HCT116 (cell line): ENCODE measurements at regions not wholly inside any gene's neighbourhood (a gene's known extent, or its start where the extent isn't known, plus 50 kb on each side); places are given as distances from the start of the nearest gene placed in this dataset.

Experiments used
- ATAC-seq: fragments of 200-7000 bp; cut with Tn5 transposase; 2 replicates; pipeline ENCODE4 v1.9.1; 2020; ENCODE audit warnings: mild to moderate bottlenecking, moderate library complexity
- BruUV-seq: library from RNA; stranded (reverse); fragments of 400-500 nt; replicated peaks from 2 replicates; lab custom pipeline; 2021; lab: Mats Ljungman, UMichigan
- CTCF ChIA-PET: fragments of 300-600 bp; sonication (Branson Sonifier 250); formaldehyde crosslinking; loops from one replicate; lab custom pipeline; 2021; ENCODE audit warnings: antibody characterized with exemption; lab: Charles Lee
- POLR2A ChIA-PET: fragments of 300-600, 350-600 bp; sonication (Branson Sonifier 250); formaldehyde crosslinking; loops from one replicate; lab custom pipeline; 2021; ENCODE audit warnings: antibody characterized with exemption; lab: Charles Lee
- RAD21 ChIA-PET, 2 experiments: fragments of 300-600 bp; sonication (Branson Sonifier 250); formaldehyde crosslinking; loops; one replicate each; lab custom pipeline; 2023; ENCODE audit warnings: low total read pairs in 2 of 2; ENCODE audit not compliant: uncharacterized antibody in 2 of 2, unreplicated experiment in 2 of 2, low non-redundant PET in 1 of 2; lab: Charles Lee
- DNase-seq: peaks from one replicate; pipeline ENCODE4 v3.0.0-alpha.2; 2010; ENCODE audit warnings: low read depth, low spot score
- H2AFZ ChIP-seq: fragments of 200-600 bp; shearing (Covaris generic), sonication (generic); 2 replicates; pipeline ENCODE4 v1.6.1; 2017; ENCODE audit warnings: low read depth, mixed run types, mixed read lengths, antibody characterized with exemption, low read length; ENCODE audit not compliant: poor library complexity, severe bottlenecking
- H3K27ac ChIP-seq: 2 replicates; pipeline ENCODE4 v1.5.1; 2012; ENCODE audit warnings: low read depth, low read length
- H3K27me3 ChIP-seq: fragments of 200-600 bp; sonication (generic); 2 replicates; pipeline ENCODE4 v1.6.1; 2016; ENCODE audit warnings: mixed run types, low read length, mixed read lengths; ENCODE audit not compliant: insufficient read depth
- H3K36me3 ChIP-seq, 2 experiments: fragments of 200-500 bp in 1 of 2; fragments of 200-600 bp in 1 of 2; sonication (Bioruptor generic) in 1 of 2; sonication (generic) in 1 of 2; 2 replicates each; pipeline versions ENCODE4 v1.5.1 to v1.6.1; 2014 to 2016; ENCODE audit warnings: low read length in 2 of 2, inconsistent platforms in 1 of 2, mixed read lengths in 1 of 2, mixed run types in 1 of 2; ENCODE audit not compliant: insufficient read depth in 2 of 2, control insufficient read depth in 1 of 2
- H3K4me1 ChIP-seq, 2 experiments: fragments of 200-600 bp in 1 of 2; sonication (generic) in 1 of 2; 2 replicates each; pipeline versions ENCODE4 v1.5.1 to v1.6.1; 2012 to 2017; ENCODE audit warnings: low read length in 2 of 2, inconsistent platforms in 1 of 2, mild to moderate bottlenecking in 1 of 2, mixed read lengths in 1 of 2, mixed run types in 1 of 2, moderate library complexity in 1 of 2; ENCODE audit not compliant: insufficient read depth in 2 of 2, control insufficient read depth in 1 of 2
- H3K4me2 ChIP-seq: fragments of 200-600 bp; sonication (generic); 2 replicates; pipeline ENCODE4 v1.6.1; 2017; ENCODE audit warnings: mixed run types, low read length, mixed read lengths
- H3K4me3 ChIP-seq, 2 experiments: fragments of 200-600 bp in 1 of 2; sonication (generic) in 1 of 2; replicated peaks in 1 of 2; 2 replicates each; pipeline ENCODE4 v1.5.1; 2011 to 2016; ENCODE audit warnings: low read length in 2 of 2, control low read depth in 1 of 2, low read depth in 1 of 2, mild to moderate bottlenecking in 1 of 2, mixed read lengths in 1 of 2, mixed run types in 1 of 2
- H3K79me2 ChIP-seq: fragments of 200-600 bp; sonication (generic); 2 replicates; pipeline ENCODE4 v1.6.1; 2017; ENCODE audit warnings: mild to moderate bottlenecking, mixed run types, low read length, moderate library complexity, mixed read lengths; ENCODE audit not compliant: insufficient read depth
- H3K9ac ChIP-seq: fragments of 200-600 bp; sonication (generic); 2 replicates; pipeline ENCODE4 v1.6.1; 2016; ENCODE audit warnings: low read length, mixed read lengths
- H3K9me2 ChIP-seq: fragments of 200-600 bp; sonication (generic), shearing (Covaris generic); 2 replicates; pipeline ENCODE4 v1.6.1; 2017; ENCODE audit warnings: mixed run types, mild to moderate bottlenecking, moderate library complexity; ENCODE audit not compliant: insufficient read depth
- H3K9me3 ChIP-seq, 2 experiments: fragments of 200-500 bp in 1 of 2; fragments of 200-600 bp in 1 of 2; sonication (Bioruptor generic) in 1 of 2; sonication (generic) in 1 of 2; 2 replicates each; pipeline ENCODE4 v1.6.1; 2014 to 2017; ENCODE audit warnings: low read length in 2 of 2, mixed read lengths in 2 of 2, inconsistent platforms in 1 of 2, low read depth in 1 of 2, mild to moderate bottlenecking in 1 of 2, mixed run types in 1 of 2, moderate library complexity in 1 of 2; ENCODE audit not compliant: control insufficient read depth in 1 of 2, insufficient read depth in 1 of 2
- H4K20me1 ChIP-seq: fragments of 200-600 bp; sonication (generic), shearing (Covaris generic); 2 replicates; pipeline ENCODE4 v1.6.1; 2017; ENCODE audit warnings: mixed run types, mild to moderate bottlenecking, moderate library complexity; ENCODE audit not compliant: insufficient read depth
- CBX3 ChIP-seq: IDR thresholded peaks from 2 replicates; pipeline ENCODE4 v1.6.1; 2012; ENCODE audit warnings: low read depth
- CEBPB ChIP-seq: IDR thresholded peaks from 2 replicates; pipeline ENCODE4 v1.6.1; 2012; ENCODE audit warnings: low read depth
- EGR1 ChIP-seq: IDR thresholded peaks from 2 replicates; pipeline ENCODE4 v1.6.1; 2012; ENCODE audit warnings: low read depth
- FOSL1 ChIP-seq: IDR thresholded peaks from 2 replicates; pipeline ENCODE4 v1.6.1; 2012; ENCODE audit warnings: low read depth
- JUND ChIP-seq: IDR thresholded peaks from 2 replicates; pipeline ENCODE4 v1.6.1; 2012
- POLR2AphosphoS5 ChIP-seq: IDR thresholded peaks from 2 replicates; pipeline ENCODE4 v1.6.1; 2011; ENCODE audit warnings: mild to moderate bottlenecking, low read depth, low read length, moderate library complexity
- RAD21 ChIP-seq: IDR thresholded peaks from 2 replicates; pipeline ENCODE4 v1.6.1; 2012; ENCODE audit warnings: low read depth, mild to moderate bottlenecking
- REST ChIP-seq: IDR thresholded peaks from 2 replicates; pipeline ENCODE4 v1.6.1; 2012; ENCODE audit warnings: low read depth
- SIN3A ChIP-seq: IDR thresholded peaks from 2 replicates; pipeline ENCODE4 v1.6.1; 2012; ENCODE audit warnings: low read depth
- SP1 ChIP-seq: IDR thresholded peaks from 2 replicates; pipeline ENCODE4 v1.6.1; 2012; ENCODE audit warnings: low read depth
- YY1 ChIP-seq: IDR thresholded peaks from 2 replicates; pipeline ENCODE4 v1.6.1; 2011; ENCODE audit warnings: low read length, low read depth, moderate library complexity, mild to moderate bottlenecking; ENCODE audit not compliant: insufficient replicate concordance; ENCODE audit errors: extremely low read depth
- ZBTB33 ChIP-seq: IDR thresholded peaks from 2 replicates; pipeline ENCODE4 v1.6.1; 2011; ENCODE audit warnings: mild to moderate bottlenecking, low read length, moderate library complexity; ENCODE audit not compliant: insufficient replicate concordance; ENCODE audit errors: extremely low read depth
- ZNF274 ChIP-seq: fragments of 200-500 bp; sonication (Bioruptor generic); IDR thresholded peaks from 2 replicates; pipeline ENCODE4 v1.6.1; 2014; ENCODE audit warnings: mild to moderate bottlenecking, low read depth, low read length, inconsistent platforms
- intact Hi-C: fragments of 100-400 bp; cut with micrococcal nuclease; formaldehyde crosslinking; loops from 2 replicates; pipeline ENCODE4 v1.10.0; 2022

GRCh38 chr2:223108351-223109050 lies 56.5 kb downstream of the KCNE4 start (continued):
- no peak for TF ChIP-seq REST

- no peak for TF ChIP-seq POLR2AphosphoS5
- TF ChIP-seq JUND = no peak
- TF ChIP-seq RAD21 = no peak
- no peak for TF ChIP-seq ZNF274
- TF ChIP-seq ZBTB33 = no peak
- TF ChIP-seq CBX3 = no peak
- no peak for TF ChIP-seq FOSL1
- no peak for TF ChIP-seq YY1
- TF ChIP-seq CEBPB = no peak
- no peak for TF ChIP-seq EGR1
- TF ChIP-seq SIN3A = no peak
- no peak for TF ChIP-seq SP1
- H3K27ac ChIP-seq = no peak overlapping the region
- no peaks in the 10 kb centered on the region for H3K79me2 ChIP-seq
- intact Hi-C loops = no loop called here
- H3K4me3 ChIP-seq = no peak overlapping the region
- no TSS peak for BruUV-seq
- RAD21 ChIA-PET = no interaction called here
- H3K9me2 ChIP-seq = no peaks in the 10 kb centered on the region
- POLR2A ChIA-PET = no interaction called here
- H3K27me3 ChIP-seq = no peaks in the 10 kb centered on the region
- DNase-seq = no peak
- no peaks in the 10 kb centered on the region for H3K36me3 ChIP-seq
- no peaks in the 10 kb centered on the region for H4K20me1 ChIP-seq
- H3K9ac ChIP-seq = no peak overlapping the region
- CTCF ChIA-PET = no interaction called here
- no peak for ATAC-seq
- H3K9me3 ChIP-seq = no peaks in the 10 kb centered on the region
- no peaks in the 10 kb centered on the region for H3K4me1 ChIP-seq
- no peak overlapping the region for H2AFZ ChIP-seq
- H3K4me2 ChIP-seq = no peak overlapping the region
These were observed 57.4 kb downstream of the KCNE4 start for GRCh38 chr2:223109341-223109740.
